ENCODE measurements at regions not wholly inside any gene's neighbourhood (a gene's known extent, or its start where the extent isn't known, plus 50 kb on each side); places are given as distances from the start of the nearest gene placed in this dataset.
"Not testable (repeated sequence)": the region's sequence is repeated elsewhere in the genome, so short reads cannot be mapped to it uniquely, and the experiment has no call there.

- DNase-seq (ENCODE audit: low read depth), result not testable (repeated sequence)
Observed at GRCh38 chr10:45056806-45057205, 56.1 kb downstream of the ZNF22 start.

DNA sequence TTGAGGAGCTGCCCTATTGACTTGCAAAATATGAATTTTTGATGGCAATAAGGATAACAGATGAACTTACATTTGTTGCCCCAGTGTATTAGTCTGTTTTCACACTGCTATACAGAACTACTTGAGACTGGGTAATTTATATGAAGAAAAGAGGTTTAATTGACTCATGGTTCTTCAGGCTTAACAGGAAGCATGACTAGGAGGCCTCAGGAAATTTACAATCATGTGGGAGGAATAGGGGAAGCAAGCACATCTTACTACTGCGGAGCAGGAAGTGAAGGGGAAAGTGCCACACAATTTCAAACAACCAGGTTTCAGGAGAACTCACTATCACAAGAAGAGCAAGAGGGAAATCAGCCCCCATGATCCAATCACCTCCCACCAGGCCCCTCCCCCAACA lies 57.9 kb downstream of the ZNF22 start:
- DNase-seq (ENCODE audit: low read depth), result no peak

GRCh38 chr10:45058992-45059561 lies 58.4 kb downstream of the ZNF22 start:
- no peak for DNase-seq (ENCODE audit: low read depth)

- no peak for DNase-seq (ENCODE audit: low read depth)
Observed at GRCh38 chr10:45059632-45060031, 58.9 kb downstream of the ZNF22 start.

DNA sequence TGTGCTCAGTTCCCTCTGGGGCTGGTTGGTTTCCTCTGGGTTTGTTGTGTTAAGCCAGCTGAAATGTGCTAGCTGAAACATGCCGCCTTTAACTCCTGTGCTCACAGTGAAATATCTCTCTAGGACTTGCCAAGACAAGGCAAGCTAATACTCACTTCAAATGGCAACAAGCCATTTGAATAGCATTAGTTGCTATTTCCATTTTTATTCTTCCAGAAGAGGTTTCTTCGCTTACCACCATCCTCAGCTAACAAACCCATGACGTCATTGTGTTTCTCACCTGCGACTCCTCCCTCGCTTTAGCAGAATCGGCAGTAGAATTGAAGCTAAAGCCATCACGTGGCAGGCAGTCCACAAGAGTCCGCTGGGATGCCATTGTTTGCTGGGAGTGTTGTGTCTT lies 61.3 kb downstream of the ZNF22 start:
- no peak for DNase-seq (ENCODE audit: low read depth)

- peak; percentile 22 for DNase-seq (ENCODE audit: low read depth)
Observed at GRCh38 chr10:45063591-45064231, 63.0 kb downstream of the ZNF22 start.

DNA sequence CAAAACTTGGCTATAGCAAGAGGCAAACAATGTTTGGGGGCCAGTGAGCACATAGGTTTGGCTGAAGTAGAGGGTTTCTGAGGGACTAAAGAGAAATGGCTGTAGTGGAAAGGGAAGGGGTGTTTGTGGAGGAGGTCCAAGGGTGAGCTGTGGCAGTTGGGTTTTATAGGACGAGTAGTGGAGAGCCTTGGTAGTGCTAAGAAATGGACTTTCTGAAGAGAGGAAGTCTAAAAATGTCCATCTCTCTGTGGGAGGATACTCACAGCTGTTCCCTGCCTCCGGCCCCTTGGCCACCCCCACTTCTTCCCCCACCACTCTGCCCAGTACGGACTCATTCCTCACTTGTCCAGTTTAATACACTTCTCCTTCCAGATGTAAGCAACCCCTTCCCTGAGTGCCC lies 64.3 kb downstream of the ZNF22 start:
- no peak for DNase-seq (ENCODE audit: low read depth)

- DNase-seq (ENCODE audit: low read depth), result no peak
Observed at GRCh38 chr10:45071043-45071813, 70.5 kb downstream of the ZNF22 start.

DNA sequence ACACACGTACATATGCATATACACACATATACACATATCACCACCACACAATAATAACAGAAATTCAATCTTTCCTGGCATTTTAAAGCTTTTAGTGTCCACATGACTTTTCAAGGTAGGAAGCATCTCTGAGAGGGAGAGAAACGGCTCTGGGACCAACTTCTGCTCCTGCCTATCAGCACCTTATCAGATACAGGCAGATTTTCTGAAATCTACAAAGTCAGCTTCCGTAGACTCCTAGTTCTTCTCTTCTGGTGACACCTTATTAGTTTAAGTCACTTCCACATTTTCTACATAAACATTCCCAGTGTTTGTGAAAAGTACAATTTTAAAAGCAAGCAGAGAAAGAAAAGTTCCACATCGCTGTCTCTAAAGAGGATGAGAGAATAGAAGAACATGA lies 74.5 kb downstream of the ZNF22 start:
- DNase-seq (ENCODE audit: low read depth), result no peak

- DNase-seq (ENCODE audit: low read depth), result no peak
Observed at GRCh38 chr10:45075826-45076380, 75.2 kb downstream of the ZNF22 start.

GRCh38 chr10:45076891-45077290 lies 76.2 kb downstream of the ZNF22 start:
- DNase-seq (ENCODE audit: low read depth), result no peak

DNA sequence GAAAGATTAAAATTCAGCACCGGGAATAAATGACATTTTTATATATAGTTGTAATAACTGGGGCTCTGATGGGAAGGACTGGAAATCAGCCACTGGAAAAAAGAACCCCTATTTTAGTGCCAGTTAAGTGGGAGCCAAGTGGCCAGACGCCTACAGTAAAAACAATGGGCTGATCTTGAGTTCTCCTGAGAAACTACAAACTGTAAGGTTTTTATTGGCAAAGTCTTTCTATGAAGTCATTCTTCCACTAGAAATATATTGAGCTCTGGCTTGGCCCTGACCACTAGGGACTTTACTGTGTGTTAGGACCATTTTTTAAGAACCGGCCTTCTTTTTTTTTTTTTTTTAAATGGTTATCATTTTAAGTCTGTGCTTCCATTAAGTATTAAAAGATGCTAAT lies 79.6 kb downstream of the ZNF22 start:
- DNase-seq (ENCODE audit: low read depth), result no peak

- DNase-seq (ENCODE audit: low read depth), result no peak
Observed at GRCh38 chr10:45082176-45082575, 81.5 kb downstream of the ZNF22 start.

DNA sequence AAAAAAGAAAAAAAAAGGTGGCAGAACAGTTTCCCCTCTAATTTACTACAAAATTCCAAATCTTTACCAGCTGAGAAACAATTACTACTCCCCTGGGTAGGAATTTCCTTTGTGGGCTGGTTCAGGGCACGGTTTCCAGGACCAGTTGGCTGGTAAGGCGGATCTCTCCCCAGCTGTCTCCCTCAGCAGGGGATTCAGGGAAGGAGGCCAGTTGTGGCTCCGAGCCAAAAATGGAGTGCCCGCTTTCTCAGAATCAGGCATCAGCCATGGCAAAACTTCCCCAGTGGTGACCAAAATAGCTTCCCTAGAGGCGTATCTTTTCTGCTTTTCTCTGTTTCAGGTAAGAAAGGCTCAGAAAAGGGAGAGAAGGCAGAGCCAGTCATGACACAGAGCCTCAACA lies 91.2 kb downstream of the ZNF22 start:
- DNase-seq (ENCODE audit: low read depth), result no peak

GRCh38 chr10:45093945-45094344 lies 93.2 kb downstream of the ZNF22 start:
- DNase-seq (ENCODE audit: low read depth), result no peak

DNA sequence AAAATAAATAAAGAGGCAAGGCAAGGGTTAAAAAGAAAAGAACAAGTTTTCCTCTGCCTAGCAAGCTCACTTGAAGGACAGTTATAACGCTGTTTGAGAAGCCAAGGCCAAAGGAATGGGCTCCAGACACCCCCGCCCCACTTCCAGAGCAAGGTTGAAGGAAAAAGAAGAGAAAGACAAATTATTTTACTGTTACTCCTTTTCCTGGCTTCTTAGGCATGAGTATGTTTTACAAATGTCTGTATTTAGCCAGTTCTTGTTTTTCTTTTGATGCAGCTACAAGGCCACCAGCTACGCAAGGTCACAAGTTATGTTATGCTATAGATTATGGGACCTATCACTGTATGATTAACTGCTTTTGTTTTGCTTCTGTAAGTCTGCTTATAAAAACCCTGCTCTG lies 94.6 kb downstream of the ZNF22 start:
- no peak for DNase-seq (ENCODE audit: low read depth)

DNA sequence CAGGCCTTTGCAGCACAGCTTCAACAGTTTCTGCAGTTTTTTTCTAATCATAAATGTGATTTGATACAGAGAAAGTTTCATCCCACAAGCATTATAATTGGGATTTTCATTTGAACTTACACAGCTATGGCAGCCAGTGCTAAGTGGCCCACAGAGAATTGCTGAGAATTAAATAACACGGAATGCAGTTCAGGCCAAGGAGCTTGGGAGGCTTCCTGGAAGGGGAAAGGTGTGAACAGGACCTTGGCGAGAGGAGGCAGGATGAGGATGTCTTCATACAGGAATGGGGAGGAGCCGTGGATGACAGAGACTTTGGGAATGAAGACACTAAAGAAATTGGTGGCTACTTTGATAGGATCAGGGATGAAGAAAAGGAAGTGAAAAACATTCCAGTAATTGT lies 95.3 kb downstream of the ZNF22 start:
- DNase-seq (ENCODE audit: low read depth), result no peak

- no peak for DNase-seq (ENCODE audit: low read depth)
Observed at GRCh38 chr10:45100429-45100828, 99.7 kb downstream of the ZNF22 start.

DNA sequence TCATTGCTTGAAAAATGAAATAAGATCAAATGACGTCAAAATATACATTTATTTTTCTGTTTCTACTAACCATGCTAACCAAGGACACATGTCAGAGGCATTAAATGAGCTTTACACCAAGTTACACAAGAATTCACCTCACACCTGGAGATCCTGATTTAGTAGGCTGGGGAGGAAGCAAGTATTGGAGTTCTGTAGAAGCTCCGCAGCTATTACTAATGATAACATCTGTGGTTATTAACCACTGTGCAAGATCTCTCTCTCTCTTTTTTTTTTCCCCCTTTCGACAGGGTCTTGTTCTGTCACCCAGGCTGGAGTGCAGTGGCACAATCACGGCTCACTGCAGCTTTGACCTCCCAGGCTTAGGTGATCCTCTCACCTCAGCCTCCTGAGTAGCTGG lies 104.0 kb downstream of the ZNF22 start:
- DNase-seq (ENCODE audit: low read depth), result no peak

DNA sequence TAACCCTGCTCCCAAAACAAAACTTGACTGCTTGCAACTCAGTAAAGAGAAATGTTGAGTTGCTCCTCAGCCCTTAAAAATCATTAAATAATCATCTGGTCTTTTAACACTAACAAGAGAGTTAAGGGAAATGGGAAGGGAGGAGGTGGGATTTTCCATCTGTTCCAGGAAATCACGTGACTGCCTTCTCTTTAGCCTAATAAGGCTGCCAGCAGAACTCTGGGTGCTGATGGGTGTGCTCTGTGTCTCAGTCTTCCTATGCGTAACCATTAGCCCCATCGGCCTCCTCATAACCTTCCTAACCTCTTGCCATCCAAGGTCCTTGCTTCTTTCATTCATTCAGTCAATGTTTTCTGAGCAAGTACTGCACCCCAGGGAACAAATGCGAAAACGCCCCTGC lies 104.6 kb downstream of the ZNF22 start:
- not testable (repeated sequence) for DNase-seq (ENCODE audit: low read depth)

DNA sequence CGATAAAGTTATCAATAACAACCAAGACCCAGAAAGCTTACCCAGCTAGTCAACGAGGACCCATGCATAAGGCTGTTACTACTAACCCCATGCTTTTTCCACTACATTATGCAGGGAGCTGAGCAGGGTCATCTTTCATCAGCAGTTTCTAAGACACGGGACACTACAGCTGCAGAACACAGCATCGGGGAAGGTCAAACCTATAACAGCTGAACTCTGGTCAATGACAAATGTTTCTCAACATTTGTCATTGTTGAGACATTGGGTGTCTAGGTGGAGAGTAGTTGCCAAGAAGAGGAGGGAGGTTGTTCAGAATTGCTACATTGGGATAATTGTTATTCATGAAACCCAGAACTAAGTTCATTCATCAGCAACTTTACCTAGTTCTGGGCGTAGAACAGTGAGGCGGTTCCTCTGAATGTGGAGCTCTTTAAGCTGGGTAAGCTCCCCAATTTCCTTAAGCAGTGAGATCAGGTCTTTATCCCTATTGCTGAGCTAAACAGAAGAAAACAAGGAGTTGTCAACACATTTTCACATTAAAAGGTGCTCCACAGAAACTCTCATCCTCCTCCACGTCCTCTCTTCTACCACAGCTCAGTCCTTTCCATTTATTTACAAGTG lies 105.6 kb downstream of the ZNF22 start:
- no peak for DNase-seq (ENCODE audit: low read depth)

- no peak for DNase-seq (ENCODE audit: low read depth)
Observed at GRCh38 chr10:45111509-45111908, 110.8 kb downstream of the ZNF22 start.

DNA sequence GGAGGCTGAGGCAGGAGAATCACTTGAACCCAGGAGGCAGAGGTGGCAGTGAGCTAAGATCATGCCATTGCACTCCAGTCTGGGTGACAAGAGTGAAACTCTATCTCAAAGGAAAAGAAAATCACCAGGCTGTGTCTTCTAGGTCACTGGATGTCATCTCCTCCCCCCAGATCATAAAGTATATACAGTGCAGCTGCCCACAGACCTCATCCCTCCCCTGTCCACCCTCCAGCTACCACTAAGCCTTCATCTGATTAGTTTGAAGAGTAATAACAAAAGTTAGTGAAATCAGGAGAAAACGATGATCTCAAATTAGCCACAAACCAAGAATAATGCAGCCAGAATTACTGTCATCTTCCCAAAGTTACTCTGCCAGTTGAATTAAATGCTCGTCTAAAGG lies 117.2 kb downstream of the ZNF22 start:
- not testable (repeated sequence) for DNase-seq (ENCODE audit: low read depth)

All from amniotic epithelial cell (primary cell).